ENCODE measurements at regions not wholly inside any gene's neighbourhood (a gene's known extent, or its start where the extent isn't known, plus 50 kb on each side); places are given as distances from the start of the nearest gene placed in this dataset.
"Not testable (repeated sequence)": the region's sequence is repeated elsewhere in the genome, so short reads cannot be mapped to it uniquely, and the experiment has no call there.

GRCh38 chr20:53773792-53774401 is 180.3 kb upstream of the ZNF217 start:
- DNase-seq = no peak

- DNase-seq = not testable (repeated sequence)
These were observed 179.6 kb upstream of the ZNF217 start for GRCh38 chr20:53773066-53773791.

DNA sequence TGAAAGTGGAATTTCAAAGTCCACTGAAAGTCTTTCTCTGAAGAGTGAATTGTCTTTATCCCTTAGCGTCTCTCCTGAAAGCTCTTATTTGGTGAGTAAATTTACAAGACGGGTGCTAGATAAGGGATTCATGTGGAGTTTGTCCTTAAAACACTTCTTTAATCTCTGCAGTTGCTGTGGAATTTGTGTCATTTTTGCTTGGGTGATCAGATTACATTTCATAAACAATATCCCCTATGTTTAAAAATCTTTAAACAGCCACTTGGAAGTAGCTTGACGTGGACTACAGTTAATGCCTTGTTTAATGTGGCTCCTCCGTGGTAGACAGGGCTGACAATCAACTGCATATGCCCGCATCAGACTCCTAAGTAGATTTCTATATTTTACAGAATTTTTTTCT is 175.4 kb upstream of the ZNF217 start:
- no peak for DNase-seq

- DNase-seq = no peak
These were observed 174.7 kb upstream of the ZNF217 start for GRCh38 chr20:53768329-53768728.

GRCh38 chr20:53767206-53767930 is 173.7 kb upstream of the ZNF217 start:
- DNase-seq = no peak

GRCh38 chr20:53764415-53764800 is 170.8 kb upstream of the ZNF217 start:
- DNase-seq = no peak

- peak; percentile 62 for DNase-seq
These were observed 170.2 kb upstream of the ZNF217 start for GRCh38 chr20:53763707-53764414.

- not testable (repeated sequence) for DNase-seq
These were observed 168.8 kb upstream of the ZNF217 start for GRCh38 chr20:53762423-53762798.

DNA sequence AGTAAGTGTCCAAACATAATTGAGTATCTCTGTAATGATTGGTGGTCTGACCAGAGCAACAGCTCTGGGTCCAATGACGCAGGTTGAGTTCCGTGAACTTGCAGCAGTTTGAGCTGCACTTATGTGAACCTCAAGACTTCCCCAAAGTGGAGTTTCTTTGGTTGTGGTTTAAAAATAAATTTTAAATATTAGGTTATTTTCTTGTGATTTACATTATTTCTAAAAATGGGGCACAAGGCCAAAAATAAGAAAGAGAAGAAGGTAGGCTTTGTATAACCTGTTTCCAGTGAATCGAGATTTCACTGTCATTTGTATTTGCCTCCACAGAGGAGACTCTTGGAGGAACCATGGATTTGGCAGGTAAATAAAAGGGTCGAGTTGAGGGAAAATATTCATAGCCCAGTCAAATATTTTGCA is 166.4 kb upstream of the ZNF217 start:
- DNase-seq = no peak

DNA sequence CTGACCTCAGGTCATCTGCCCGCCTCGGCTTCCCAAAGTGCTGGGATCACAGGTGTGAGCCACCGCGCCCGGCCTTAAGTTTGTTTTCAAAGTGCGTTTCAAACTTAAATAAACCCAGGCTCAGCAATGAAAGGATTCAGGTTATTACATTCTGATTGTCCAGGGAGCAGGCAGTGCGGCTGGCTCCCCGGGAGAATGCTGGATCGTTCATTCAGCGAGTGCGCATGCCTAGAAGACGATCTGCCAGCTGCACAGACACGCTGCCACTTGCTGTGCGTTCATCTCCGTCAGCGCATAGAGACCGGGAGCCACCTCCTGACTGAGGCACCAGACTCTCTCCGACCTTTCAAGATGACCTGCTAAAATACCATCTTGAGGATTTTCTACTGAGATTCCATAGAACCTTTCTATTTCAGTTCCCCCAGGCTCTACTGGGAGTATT is 163.9 kb upstream of the ZNF217 start:
- DNase-seq = no peak

DNA sequence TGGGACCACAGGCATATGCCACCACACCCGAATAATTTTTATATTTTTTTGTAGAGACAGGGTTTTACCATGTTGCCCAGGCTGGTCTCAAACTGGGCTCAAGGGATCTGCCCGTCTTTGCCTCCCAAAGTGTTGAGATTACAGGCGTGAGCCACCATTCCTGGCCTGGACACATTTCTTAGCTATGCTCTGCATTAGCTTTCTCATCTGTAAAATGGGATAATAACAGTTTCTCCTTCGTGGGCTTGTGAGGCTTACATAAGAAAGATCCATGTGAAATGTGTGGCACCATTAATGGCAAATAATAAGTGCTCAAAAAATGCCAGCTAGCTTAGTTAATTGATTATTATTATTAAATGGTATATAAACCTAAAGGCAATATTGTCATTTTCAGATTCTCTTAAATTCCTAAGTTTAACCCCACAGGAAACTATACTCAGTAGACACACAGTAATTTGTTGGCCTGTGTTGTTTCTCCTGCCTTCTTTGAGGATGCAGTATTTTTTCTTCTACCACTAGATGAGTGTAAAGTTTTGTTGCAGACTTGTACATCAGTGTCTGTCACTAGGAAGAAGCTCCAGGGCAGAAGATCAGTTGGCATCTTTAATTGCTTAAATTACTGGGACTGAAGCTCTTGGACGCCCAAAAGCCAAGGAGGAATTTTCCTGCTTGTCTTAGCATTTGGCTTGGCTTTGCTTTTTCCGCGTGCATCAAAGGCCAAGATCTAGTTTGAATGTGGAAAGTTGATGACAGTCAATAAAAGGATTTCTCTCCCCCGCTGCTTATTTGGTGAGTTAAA is 162.3 kb upstream of the ZNF217 start:
- no peak for DNase-seq

DNA sequence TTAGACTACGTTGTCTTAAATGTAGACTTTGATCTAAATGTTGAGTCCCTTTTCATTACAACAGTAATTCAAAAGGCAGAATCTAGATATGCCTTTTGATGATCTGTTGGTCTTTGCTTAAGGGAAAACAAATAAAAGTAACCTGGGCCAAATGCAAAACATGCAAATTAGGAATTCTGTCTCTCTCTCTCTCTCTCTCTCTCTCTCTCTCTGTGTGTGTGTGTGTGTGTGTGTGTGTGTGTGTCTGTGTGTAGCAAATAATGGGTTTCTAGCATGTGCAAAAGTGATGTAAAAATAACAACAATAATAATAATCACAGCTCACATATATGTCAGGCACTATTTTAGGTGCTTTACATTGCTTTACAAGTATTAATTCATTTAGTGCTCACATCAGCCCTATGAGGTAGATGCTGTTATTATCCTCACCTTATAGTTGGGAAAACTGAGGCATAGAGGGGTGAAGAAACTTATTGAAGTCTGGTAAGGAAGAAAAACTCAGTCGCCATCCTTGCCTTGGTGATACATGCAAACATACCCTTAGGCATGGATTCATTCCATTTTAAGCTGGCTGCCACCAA is 160.3 kb upstream of the ZNF217 start:
- no peak for DNase-seq

- no peak for DNase-seq
These were observed 159.6 kb upstream of the ZNF217 start for GRCh38 chr20:53752971-53753879.

DNA sequence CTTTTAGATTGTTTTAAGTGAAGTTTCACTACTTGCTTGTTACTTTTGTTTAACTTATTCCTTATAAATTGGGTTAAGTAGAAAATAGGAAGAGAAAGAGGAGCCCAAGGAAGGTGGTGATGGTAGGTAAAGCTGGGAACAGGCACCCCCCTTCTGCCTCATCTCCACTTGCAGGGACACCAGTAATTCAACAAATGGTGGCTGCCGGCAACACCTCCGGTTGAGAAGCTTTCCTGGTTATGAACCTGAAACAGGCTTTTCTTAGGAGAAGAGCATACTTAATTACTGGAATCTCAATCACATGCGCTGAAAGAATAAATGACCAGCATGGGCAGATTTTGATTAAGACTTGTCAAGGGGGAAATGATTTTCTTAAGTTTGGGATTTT is 158.9 kb upstream of the ZNF217 start:
- DNase-seq = no peak

DNA sequence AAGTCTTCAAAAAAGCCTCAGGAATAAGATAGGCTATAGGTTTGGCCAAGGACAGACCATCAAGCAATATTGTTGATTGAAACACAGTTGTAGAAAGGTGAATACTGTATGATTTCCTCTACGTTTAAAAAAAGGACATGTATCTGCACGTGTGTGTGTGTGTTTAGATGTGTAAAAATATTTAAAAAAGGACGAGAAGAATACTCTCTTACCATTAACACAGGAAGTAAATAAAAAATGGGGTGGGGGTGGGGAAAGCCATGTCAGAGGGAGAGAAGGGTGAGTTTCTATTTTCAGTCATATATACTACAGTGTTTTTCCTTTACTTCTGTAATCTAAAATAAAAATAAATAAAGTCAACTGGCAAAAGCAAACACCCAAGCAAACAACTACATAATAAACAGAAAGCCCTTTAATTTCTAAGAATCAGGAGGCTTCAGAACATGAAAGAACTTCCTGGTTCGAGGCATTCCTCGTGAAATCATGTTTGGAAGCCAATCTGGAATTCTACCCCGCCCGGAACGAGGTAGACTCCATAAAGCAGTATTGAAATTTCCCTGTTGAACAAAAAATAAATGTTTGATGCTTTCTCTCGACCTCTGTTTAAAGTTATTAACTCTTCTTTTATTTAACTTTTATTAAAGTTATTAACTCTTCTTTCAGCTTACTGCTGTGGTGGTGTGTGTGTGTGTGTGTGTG is 158.1 kb upstream of the ZNF217 start:
- no peak for DNase-seq

GRCh38 chr20:53750827-53751619 is 157.4 kb upstream of the ZNF217 start:
- no peak for DNase-seq

GRCh38 chr20:53749499-53749898 is 155.9 kb upstream of the ZNF217 start:
- no peak for DNase-seq

DNA sequence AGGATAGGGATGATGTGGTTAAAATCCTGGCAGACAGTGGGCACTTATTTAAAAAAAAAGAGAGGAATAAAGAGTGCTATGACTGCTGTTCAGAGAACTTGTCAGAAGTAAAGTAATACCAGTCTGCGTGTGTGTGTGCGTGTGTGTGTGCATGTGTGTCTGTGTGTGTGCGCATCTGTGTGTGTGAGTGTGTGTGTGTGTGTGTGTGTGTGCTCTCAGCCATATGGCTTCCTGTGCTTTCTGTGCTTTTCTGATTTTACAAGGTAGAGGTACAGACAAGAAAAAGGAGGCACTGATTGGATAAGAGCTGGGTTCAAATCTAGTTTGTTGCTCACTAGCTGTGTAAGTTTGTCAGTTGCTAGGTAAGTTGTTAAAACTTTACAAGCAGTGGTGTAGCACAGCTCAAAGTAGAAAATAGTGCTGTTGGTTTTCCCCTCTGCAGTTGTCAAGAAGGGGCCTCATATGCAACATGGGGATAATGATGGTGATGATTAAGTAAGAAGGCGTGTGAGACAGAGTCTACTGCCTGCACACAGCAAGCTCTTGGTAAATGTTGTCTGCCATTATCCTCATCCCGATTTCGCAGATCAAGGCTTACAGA is 155.3 kb upstream of the ZNF217 start:
- DNase-seq = no peak
